Endodermal cell (in vitro differentiated cells): ENCODE measurements at regions not wholly inside any gene's neighbourhood (a gene's known extent, or its start where the extent isn't known, plus 50 kb on each side); places are given as distances from the start of the nearest gene placed in this dataset.

ENCODE experiments used
- DNase-seq: peaks from one replicate; pipeline ENCODE4 v3.0.0-alpha.2; 2017
- H3K27ac ChIP-seq: 2 replicates; pipeline ENCODE4 v1.5.1; 2013; ENCODE audit warnings: mild to moderate bottlenecking, low read depth, low read length, moderate library complexity
- H3K27me3 ChIP-seq: 2 replicates; pipeline ENCODE4 v1.6.1; 2013; ENCODE audit warnings: mild to moderate bottlenecking, low read length, moderate library complexity; ENCODE audit not compliant: insufficient read depth, control insufficient read depth, poor library complexity, severe bottlenecking
- H3K36me3 ChIP-seq: 2 replicates; pipeline ENCODE4 v1.7.0; 2013; ENCODE audit warnings: mild to moderate bottlenecking, low read length, moderate library complexity; ENCODE audit not compliant: control insufficient read depth, insufficient read depth
- H3K4me1 ChIP-seq: one replicate; pipeline ENCODE4 v1.7.0; 2013; ENCODE audit warnings: low read length; ENCODE audit not compliant: control insufficient read depth, insufficient read depth
- H3K4me3 ChIP-seq: 2 replicates; pipeline ENCODE4 v1.5.1; 2013; ENCODE audit warnings: mild to moderate bottlenecking, low read length, moderate library complexity
- H3K9ac ChIP-seq: 2 replicates; pipeline ENCODE4 v1.6.1; 2013; ENCODE audit warnings: mild to moderate bottlenecking, low read length, moderate library complexity; ENCODE audit not compliant: poor library complexity, severe bottlenecking; ENCODE audit errors: extremely low read depth
- H3K9me3 ChIP-seq: 2 replicates; pipeline ENCODE4 v1.6.1; 2013; ENCODE audit warnings: mild to moderate bottlenecking, low read length, moderate library complexity; ENCODE audit not compliant: control insufficient read depth
- H3K27ac Mint-ChIP-seq: 2 replicates; pipeline ENCODE4 v1.8.0; 2020; ENCODE audit warnings: mixed read lengths
- H3K27me3 Mint-ChIP-seq: 2 replicates; pipeline ENCODE4 v1.8.0; 2021; ENCODE audit warnings: mild to moderate bottlenecking, mixed read lengths; ENCODE audit not compliant: insufficient read depth
- H3K36me3 Mint-ChIP-seq: 2 replicates; pipeline ENCODE4 v1.8.0; 2020; ENCODE audit warnings: low read depth, mixed read lengths
- H3K4me1 Mint-ChIP-seq: 2 replicates; pipeline ENCODE4 v1.8.0; 2020; ENCODE audit warnings: mixed read lengths
- H3K4me3 Mint-ChIP-seq: 2 replicates; pipeline ENCODE4 v1.8.0; 2020; ENCODE audit warnings: mild to moderate bottlenecking, moderate library complexity, mixed read lengths
- H3K9me3 Mint-ChIP-seq: 2 replicates; pipeline ENCODE4 v1.8.0; 2020; ENCODE audit warnings: mild to moderate bottlenecking, mixed read lengths
- CTCF ChIP-seq: fragments of 200-600 bp; sonication (generic); conservative IDR thresholded peaks from 2 replicates; pipeline ENCODE4 v1.5.0; 2021; ENCODE audit warnings: antibody characterized with exemption, mild to moderate bottlenecking
- WGBS, 2 experiments: methylation state at CpG; one replicate each; pipeline versions ENCODE4 v1.1.5 to v1.1.7; 2013; ENCODE audit warnings: missing lambda C conversion rate in 2 of 2, mixed read lengths in 1 of 2; ENCODE audit not compliant: insufficient coverage in 1 of 2, insufficient read length in 1 of 2; 5-methylcytosine and 5-hydroxymethylcytosine counted together

- Histone ChIP-seq H3K36me3 (no peaks in the 10 kb centered on the region), H3K27me3 (no peaks in the 10 kb centered on the region), H3K27ac (no peak overlapping the region), H3K9ac (no peak overlapping the region), H3K4me1 (no peaks in the 10 kb centered on the region), H3K9me3 (no peaks in the 10 kb centered on the region), H3K4me3 (no peak overlapping the region)
- TF ChIP-seq CTCF, result no peak
- Mint-ChIP-seq H3K27me3 (no peaks in the 10 kb centered on the region), H3K36me3 (no peaks in the 10 kb centered on the region), H3K4me3 (no peak overlapping the region), H3K27ac (no peak overlapping the region), H3K9me3 (peaks cover 14% of the 10 kb centered on the region), H3K4me1 (peaks cover 3% of the 10 kb centered on the region)
- no peak for DNase-seq
- WGBS, 2 experiments, result 100% methylated on average over 2 of the region's 2 CpGs; no CpG with 5 or more reads in 1 of the 2 experiments
Observed at GRCh38 chr12:116490471-116490870, 68.7 kb upstream of the MAP1LC3B2 start.

GRCh38 chr12:116492703-116493324 lies 66.4 kb upstream of the MAP1LC3B2 start:
- Histone ChIP-seq H3K4me3 (no peak overlapping the region), H3K9me3 (no peaks in the 10 kb centered on the region), H3K36me3 (no peaks in the 10 kb centered on the region), H3K9ac (no peak overlapping the region), H3K4me1 (no peaks in the 10 kb centered on the region), H3K27me3 (no peaks in the 10 kb centered on the region), H3K27ac (no peak overlapping the region)
- 91 to 92% methylated on average over 7 to 8 of the region's 8 CpGs for WGBS, 2 experiments
- Mint-ChIP-seq H3K4me1 (peaks cover 3% of the 10 kb centered on the region), H3K36me3 (no peaks in the 10 kb centered on the region), H3K9me3 (peaks cover 7% of the 10 kb centered on the region), H3K27ac (no peak overlapping the region), H3K4me3 (no peak overlapping the region), H3K27me3 (no peaks in the 10 kb centered on the region)
- TF ChIP-seq CTCF, result no peak
- DNase-seq, result peak; percentile 61

GRCh38 chr12:116495260-116495659 lies 63.9 kb upstream of the MAP1LC3B2 start:
- H3K27me3 Mint-ChIP-seq, result no peaks in the 10 kb centered on the region
- no peak for TF ChIP-seq CTCF
- Histone ChIP-seq H3K4me1 (no peaks in the 10 kb centered on the region), H3K27ac (no peak overlapping the region), H3K9ac (no peak overlapping the region), H3K9me3 (no peaks in the 10 kb centered on the region), H3K27me3 (no peaks in the 10 kb centered on the region), H3K4me3 (no peak overlapping the region), H3K36me3 (no peaks in the 10 kb centered on the region)
- no peaks in the 10 kb centered on the region for H3K36me3 Mint-ChIP-seq
- 91 to 100% methylated on average over 2 of the region's 2 CpGs for WGBS, 2 experiments
- peak; percentile 82 for DNase-seq
- H3K27ac Mint-ChIP-seq, result no peak overlapping the region
- H3K9me3 Mint-ChIP-seq, result no peaks in the 10 kb centered on the region
- no peak overlapping the region for H3K4me3 Mint-ChIP-seq
- H3K4me1 Mint-ChIP-seq, result no peaks in the 10 kb centered on the region
